ENCODE measurements at regions not wholly inside any gene's neighbourhood (a gene's known extent, or its start where the extent isn't known, plus 50 kb on each side); places are given as distances from the start of the nearest gene placed in this dataset.

GRCh38 chr17:72594248-72594647 is 473.4 kb downstream of the SOX9 start:
- Histone ChIP-seq H3K27me3 (ENCODE audit: control insufficient read depth, insufficient read depth, low read length) (peaks cover 31% of the 10 kb centered on the region), H3K9ac (ENCODE audit: low read length) (no peak overlapping the region), H3K27ac (ENCODE audit: low read depth, low read length) (no peak overlapping the region), H3K36me3 (ENCODE audit: control insufficient read depth, insufficient read depth, low read length) (no peaks in the 10 kb centered on the region), H3K9me3 (ENCODE audit: control insufficient read depth, insufficient read depth, low read depth, low read length) (no peaks in the 10 kb centered on the region), H3K4me3 (ENCODE audit: low read depth, low read length) (no peak overlapping the region), H3K4me1 (ENCODE audit: control insufficient read depth, insufficient read depth, low read length) (no peaks in the 10 kb centered on the region; the same call in 1 of the 2 replicates)

Data from HUES6 (cell line).